ENCODE measurements at regions not wholly inside any gene's neighbourhood (a gene's known extent, or its start where the extent isn't known, plus 50 kb on each side); places are given as distances from the start of the nearest gene placed in this dataset.

DNA sequence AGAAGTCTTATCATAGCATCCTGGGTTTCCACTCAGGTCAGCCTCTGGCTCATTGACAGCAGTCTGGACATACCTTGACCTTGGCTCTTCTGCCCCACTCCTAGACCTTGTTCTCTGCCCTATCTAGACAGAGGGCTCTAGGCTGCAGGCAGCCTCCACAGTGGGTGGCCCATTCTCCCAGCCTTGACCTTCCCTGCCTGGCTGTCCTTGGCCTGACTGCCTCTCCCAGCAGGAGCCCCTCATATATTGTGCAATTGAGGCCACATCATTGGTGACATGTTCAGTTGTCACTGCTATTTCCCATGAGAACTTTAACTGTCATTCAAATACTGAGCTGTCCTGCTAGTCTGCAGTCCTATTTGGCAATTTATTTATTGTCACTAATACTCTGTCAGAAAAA is 503.4 kb downstream of the PLXNA4 start:
- no peaks in the 10 kb centered on the region for H3K4me1 Mint-ChIP-seq (ENCODE audit: low read depth)
- no peaks in the 10 kb centered on the region for H3K36me3 Mint-ChIP-seq (ENCODE audit: low read depth)
- H3K27ac Mint-ChIP-seq: no peak overlapping the region
- intact Hi-C loops (cut with micrococcal nuclease): no loop called here
- H3K27me3 Mint-ChIP-seq: peaks cover 3% of the 10 kb centered on the region
- no peak overlapping the region for H3K4me3 Mint-ChIP-seq
- no peaks in the 10 kb centered on the region for H3K9me3 Mint-ChIP-seq

DNA sequence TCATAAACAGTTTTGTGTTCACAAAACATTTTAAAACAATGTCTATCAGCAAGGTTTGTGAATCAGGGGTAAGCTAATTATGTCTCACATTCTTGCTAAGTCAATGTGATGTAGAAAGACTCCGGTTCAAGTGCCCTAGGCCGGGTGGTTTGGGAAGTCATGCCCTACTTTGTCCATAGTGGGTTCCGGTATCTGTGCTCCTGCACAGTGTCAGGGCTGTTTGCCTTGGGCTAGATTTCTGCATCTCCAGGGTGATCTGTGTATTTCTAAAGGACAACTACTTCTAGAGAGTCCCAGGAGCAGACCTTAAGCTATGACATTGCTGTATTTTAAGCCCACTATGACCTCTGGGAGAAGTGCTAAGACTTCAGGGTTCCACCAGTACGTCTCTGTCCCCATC is 504.1 kb downstream of the PLXNA4 start:
- H3K27me3 Mint-ChIP-seq: peaks cover 3% of the 10 kb centered on the region
- H3K4me3 Mint-ChIP-seq: no peak overlapping the region
- H3K9me3 Mint-ChIP-seq: no peaks in the 10 kb centered on the region
- H3K27ac Mint-ChIP-seq: no peak overlapping the region
- intact Hi-C loops (cut with micrococcal nuclease): no loop called here
- H3K36me3 Mint-ChIP-seq (ENCODE audit: low read depth): no peaks in the 10 kb centered on the region
- H3K4me1 Mint-ChIP-seq (ENCODE audit: low read depth): no peaks in the 10 kb centered on the region

DNA sequence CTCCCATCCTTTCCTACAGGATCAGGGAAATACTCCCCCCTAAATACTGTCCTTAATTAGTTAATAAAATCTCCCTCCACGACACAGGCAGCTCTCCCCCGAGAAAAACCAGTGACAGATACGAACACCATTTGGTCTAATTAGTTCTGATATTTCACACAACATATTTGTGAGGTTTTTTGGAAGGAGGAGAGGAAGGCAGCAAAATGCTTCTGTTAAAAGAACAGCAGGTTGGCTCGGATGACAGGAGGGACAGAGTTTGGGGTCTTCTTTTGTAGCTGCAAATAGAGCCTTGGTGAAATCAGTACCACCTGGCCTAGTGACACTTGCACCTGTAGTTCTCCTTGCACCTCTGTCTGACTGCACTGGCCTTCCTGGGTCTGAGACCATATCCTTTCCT is 507.0 kb downstream of the PLXNA4 start:
- no peak overlapping the region for H3K4me3 Mint-ChIP-seq
- H3K27me3 Mint-ChIP-seq: no peaks in the 10 kb centered on the region
- no peak overlapping the region for H3K27ac Mint-ChIP-seq
- no peaks in the 10 kb centered on the region for H3K4me1 Mint-ChIP-seq (ENCODE audit: low read depth)
- H3K36me3 Mint-ChIP-seq (ENCODE audit: low read depth): no peaks in the 10 kb centered on the region
- no peaks in the 10 kb centered on the region for H3K9me3 Mint-ChIP-seq
- intact Hi-C loops (cut with micrococcal nuclease): no loop called here

DNA sequence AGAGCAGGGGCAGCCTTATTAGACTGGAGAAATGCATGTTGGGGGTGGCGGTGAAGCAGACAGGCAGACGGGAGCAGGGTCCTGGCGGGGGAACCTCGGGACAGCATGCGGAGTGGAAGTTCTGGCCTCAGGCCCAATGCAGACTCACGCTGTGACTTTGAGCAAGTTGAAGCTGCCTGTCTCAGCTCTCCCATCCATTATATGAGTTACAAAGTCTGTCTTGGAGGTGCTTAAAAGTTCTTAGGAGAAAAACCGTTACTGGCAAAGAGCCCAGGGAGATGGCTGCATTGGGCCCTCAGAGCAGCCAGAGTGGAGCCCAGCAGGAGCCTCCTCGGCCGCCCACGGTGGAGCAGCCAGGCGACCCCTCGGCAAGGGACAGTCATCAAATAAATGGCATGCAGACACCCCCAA is 509.5 kb downstream of the PLXNA4 start:
- Mint-ChIP-seq H3K27me3 (no peaks in the 10 kb centered on the region), H3K4me1 (ENCODE audit: low read depth) (no peaks in the 10 kb centered on the region), H3K27ac (no peak overlapping the region), H3K9me3 (no peaks in the 10 kb centered on the region), H3K4me3 (no peak overlapping the region), H3K36me3 (ENCODE audit: low read depth) (no peaks in the 10 kb centered on the region)
- intact Hi-C loops (cut with micrococcal nuclease): no loop called here

DNA sequence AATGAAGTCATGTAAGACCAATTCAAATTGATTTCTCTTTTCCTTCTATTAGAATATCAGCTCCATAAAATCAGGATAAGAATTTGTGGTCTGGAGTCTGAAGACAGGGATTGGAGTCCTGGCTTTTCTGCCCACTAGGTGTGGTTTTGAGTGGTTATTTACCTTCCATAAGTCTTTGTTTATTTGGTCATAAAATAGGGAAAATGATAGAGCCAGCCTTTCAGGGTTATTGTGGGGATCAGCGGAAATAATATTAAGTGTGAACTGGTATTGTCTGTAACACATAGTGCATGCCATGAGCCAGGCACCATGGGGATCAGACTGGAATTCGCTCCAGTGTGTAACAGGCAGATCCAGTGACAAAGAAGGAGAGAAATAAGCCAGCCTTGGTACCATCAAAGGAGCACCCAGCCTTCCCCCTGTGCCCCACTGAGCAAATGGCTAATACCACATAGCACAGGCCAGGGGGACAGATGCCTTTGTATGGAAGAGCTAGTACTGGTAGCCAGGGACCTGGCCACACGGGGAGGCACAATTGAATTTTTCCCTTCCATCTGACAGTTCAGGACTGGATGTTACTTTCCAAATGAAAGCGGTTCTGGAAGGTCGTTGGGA is 509.7 kb upstream of the PODXL start:
- Mint-ChIP-seq H3K9me3 (no peaks in the 10 kb centered on the region), H3K27me3 (no peaks in the 10 kb centered on the region), H3K4me1 (ENCODE audit: low read depth) (no peaks in the 10 kb centered on the region), H3K36me3 (ENCODE audit: low read depth) (no peaks in the 10 kb centered on the region), H3K27ac (no peak overlapping the region), H3K4me3 (no peak overlapping the region)
- intact Hi-C loops (cut with micrococcal nuclease): no loop called here

DNA sequence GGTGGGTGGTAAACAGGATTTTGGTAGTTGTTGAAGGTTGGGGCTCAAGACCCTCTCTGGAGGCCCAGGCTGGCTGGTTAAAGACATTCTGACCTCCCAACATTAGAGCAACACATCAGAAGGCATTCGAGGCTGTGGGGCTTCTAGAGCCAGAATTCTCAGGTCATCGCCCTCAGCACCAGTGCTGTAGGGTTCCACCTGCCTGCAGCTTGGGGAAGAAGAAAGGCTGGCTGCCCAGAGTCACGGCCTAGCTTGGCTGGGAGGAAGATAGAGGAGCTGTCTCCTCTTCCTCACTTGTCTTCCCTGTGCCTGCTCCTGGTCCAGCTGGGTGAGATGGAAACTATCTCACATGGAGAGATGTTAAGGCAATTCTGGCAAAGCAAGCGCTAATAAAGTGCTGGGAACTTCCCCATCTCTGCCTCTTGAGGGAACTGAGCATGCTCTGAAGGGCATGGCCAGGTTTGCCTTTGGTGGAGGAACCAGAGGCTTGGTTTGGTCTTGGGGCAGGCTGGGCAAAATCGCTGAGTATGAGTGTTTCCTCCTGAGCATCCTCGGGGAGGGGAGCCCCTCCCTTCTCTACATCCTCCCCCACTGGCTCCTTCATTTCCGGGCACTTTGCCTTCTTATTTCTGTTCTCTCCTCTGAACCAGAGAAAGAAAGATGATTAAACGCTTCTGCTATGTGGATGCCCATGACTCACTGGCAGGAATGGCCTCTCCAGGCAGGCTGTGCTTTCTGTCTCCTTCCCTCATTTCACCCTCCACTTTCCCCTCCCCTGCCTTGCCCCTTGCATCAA is 509.0 kb upstream of the PODXL start:
- Mint-ChIP-seq H3K4me1 (ENCODE audit: low read depth) (no peaks in the 10 kb centered on the region), H3K27me3 (no peaks in the 10 kb centered on the region), H3K27ac (no peak overlapping the region), H3K4me3 (no peak overlapping the region), H3K9me3 (no peaks in the 10 kb centered on the region), H3K36me3 (ENCODE audit: low read depth) (no peaks in the 10 kb centered on the region)
- intact Hi-C loops (cut with micrococcal nuclease): no loop called here

DNA sequence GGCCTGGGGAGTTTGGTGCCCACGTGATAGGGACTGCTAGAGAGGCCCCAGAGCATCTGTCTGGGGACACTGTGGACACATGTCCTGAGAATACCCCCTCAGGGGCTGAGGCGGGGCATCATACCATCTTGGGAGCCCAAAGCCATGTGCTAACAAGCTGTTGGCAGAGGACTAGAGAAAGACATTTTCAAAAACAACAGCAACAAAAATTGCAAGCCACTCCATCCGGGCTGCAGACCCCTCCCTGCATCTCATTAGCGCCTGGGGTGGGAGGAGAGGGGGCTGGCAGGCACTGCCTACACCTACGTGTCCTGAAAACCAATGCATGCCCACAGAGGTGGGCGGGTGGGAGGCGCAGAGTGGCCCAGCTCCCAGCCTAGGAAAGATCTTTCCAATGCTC is 507.4 kb upstream of the PODXL start:
- H3K27ac Mint-ChIP-seq: no peak overlapping the region
- H3K4me1 Mint-ChIP-seq (ENCODE audit: low read depth): no peaks in the 10 kb centered on the region
- intact Hi-C loops (cut with micrococcal nuclease): no loop called here
- no peaks in the 10 kb centered on the region for H3K36me3 Mint-ChIP-seq (ENCODE audit: low read depth)
- no peaks in the 10 kb centered on the region for H3K27me3 Mint-ChIP-seq
- H3K9me3 Mint-ChIP-seq: no peaks in the 10 kb centered on the region
- no peak overlapping the region for H3K4me3 Mint-ChIP-seq

DNA sequence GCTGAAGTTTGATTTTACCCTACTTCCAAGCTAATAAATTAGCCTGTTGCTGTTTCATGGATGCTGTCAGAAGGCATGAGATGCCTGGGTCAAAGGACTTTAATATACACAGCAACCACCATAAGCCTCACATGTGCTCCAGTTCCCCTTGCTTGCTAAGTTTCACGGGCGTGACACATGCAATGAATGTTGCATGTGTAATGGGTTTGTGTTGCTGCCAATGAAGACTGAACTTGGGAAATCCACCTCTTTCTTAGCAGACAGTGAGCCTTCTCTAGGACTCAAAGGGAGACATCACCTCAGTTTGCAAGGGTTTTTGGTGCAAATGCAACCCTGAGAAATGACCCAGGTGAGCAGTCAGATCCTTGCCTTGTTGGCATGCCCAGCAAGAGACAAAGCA is 505.5 kb upstream of the PODXL start:
- no peak overlapping the region for H3K27ac Mint-ChIP-seq

DNA sequence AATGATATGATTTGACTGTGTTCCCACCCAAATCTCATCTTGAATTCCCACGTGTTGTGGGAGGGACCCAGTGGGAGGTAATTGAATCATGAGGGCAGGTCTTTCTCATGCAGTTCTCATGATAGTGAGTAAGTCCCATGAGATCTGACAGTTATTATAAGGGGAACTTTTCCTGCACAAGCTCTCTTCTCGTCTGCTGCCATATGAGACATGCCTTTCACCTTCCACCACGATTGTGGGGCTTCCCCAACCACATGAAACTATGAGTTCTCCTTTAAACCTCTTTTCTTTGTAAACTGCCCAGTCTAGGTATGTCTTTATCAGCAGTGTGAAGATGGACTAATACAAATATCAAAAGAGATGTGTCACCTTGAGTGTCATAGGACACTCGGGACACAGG is 502.7 kb upstream of the PODXL start:
- H3K4me3 Mint-ChIP-seq: no peak overlapping the region
- intact Hi-C loops (cut with micrococcal nuclease): no loop called here
- no peak overlapping the region for H3K27ac Mint-ChIP-seq
- peaks cover 12% of the 10 kb centered on the region for H3K9me3 Mint-ChIP-seq
- no peaks in the 10 kb centered on the region for H3K36me3 Mint-ChIP-seq (ENCODE audit: low read depth)
- no peaks in the 10 kb centered on the region for H3K4me1 Mint-ChIP-seq (ENCODE audit: low read depth)
- H3K27me3 Mint-ChIP-seq: no peaks in the 10 kb centered on the region

More for the DNA sequence above, 505.5 kb upstream of the PODXL start:
- Mint-ChIP-seq H3K4me1 (ENCODE audit: low read depth) (no peaks in the 10 kb centered on the region), H3K9me3 (peaks cover 6% of the 10 kb centered on the region), H3K4me3 (no peak overlapping the region), H3K27me3 (no peaks in the 10 kb centered on the region), H3K36me3 (ENCODE audit: low read depth) (no peaks in the 10 kb centered on the region)
- intact Hi-C loops (cut with micrococcal nuclease): no loop called here

DNA sequence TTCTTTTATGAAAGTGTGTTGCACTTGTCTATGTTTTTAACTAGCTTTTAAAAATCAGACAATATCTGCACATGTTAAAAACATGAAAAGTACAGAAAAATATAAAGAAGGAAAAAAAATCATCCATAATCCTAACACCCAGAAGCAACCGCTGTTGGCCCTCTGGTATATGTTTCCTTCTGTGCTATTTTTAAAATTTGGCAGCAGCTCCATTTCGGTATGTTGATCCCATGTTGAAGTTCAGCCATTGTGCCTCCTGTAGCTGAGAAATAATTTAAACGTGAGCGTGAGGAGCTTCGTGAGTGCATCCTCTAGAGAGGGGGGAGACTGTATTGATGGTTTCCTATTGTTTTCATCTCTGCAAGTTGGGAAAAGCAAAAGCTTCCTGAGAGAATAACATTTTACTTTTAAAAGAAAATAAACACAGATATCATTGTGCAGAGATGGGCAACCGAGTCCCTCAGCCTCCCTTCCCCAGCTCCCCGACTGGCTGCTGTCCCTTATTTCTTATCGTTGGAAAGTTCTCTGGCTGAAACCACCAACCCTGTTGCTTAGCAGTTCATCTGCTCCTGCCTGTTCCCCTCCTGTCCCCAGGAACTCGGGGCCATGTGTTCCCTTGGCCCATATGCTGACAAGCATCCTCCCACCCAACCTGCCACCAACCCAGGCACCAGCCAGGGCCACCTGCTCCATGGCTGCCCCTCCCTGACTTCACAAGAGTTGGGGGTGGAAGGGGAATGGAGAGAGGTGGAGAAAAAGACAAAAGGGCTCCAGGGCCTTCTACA is 499.1 kb upstream of the PODXL start:
- Mint-ChIP-seq H3K4me3 (no peak overlapping the region), H3K27me3 (peaks cover 2% of the 10 kb centered on the region), H3K36me3 (ENCODE audit: low read depth) (no peaks in the 10 kb centered on the region), H3K4me1 (ENCODE audit: low read depth) (no peaks in the 10 kb centered on the region), H3K9me3 (peaks cover 12% of the 10 kb centered on the region), H3K27ac (no peak overlapping the region)
- intact Hi-C loops (cut with micrococcal nuclease): no loop called here

DNA sequence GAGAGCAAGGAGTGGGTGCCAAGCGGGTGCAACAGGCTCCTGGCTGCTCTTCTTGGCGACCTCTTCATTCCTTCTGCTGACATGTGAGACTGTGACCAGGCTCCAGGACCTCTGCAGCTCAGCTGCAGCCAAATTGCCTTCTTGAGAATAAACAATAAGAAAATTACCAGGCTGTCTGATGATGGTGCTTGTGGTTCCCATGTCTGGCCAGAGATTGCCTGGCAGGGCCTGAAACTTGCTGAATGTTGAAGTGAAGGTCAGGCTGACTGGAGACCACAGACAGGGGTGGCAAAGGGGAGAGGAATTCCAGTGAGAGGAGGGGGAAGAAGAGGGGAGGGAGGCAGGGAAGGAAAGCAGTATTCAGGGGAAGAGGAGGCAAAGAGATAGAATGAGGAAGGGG is 497.4 kb upstream of the PODXL start:
- Mint-ChIP-seq H3K27ac (no peak overlapping the region), H3K4me3 (no peak overlapping the region), H3K4me1 (ENCODE audit: low read depth) (no peaks in the 10 kb centered on the region), H3K27me3 (peaks cover 2% of the 10 kb centered on the region), H3K9me3 (peaks cover 12% of the 10 kb centered on the region), H3K36me3 (ENCODE audit: low read depth) (no peaks in the 10 kb centered on the region)
- intact Hi-C loops (cut with micrococcal nuclease): no loop called here

DNA sequence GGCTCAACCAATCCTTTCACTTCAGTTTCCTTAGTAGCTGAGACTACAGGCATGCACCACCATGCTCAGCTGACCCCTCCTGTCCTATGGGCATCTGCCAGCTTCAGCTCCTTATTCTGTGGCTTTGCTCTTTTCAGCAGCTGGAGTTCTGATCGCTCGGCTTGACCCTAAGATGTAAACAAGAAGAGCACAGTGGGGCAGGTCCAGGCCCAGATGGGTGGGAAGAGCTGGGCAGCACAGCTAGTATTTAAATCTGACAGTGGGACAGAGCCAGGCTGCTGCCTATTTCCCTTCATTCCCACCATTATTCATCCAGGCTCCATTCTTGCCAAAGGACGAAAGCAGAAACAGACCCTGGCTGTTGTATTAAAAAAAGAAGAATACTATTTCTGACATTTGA is 494.9 kb upstream of the PODXL start:
- Mint-ChIP-seq H3K27ac (no peak overlapping the region), H3K4me1 (ENCODE audit: low read depth) (no peaks in the 10 kb centered on the region), H3K9me3 (peaks cover under 1% of the 10 kb centered on the region), H3K36me3 (ENCODE audit: low read depth) (no peaks in the 10 kb centered on the region), H3K27me3 (peaks cover 3% of the 10 kb centered on the region), H3K4me3 (no peak overlapping the region)
- intact Hi-C loops (cut with micrococcal nuclease): no loop called here

DNA sequence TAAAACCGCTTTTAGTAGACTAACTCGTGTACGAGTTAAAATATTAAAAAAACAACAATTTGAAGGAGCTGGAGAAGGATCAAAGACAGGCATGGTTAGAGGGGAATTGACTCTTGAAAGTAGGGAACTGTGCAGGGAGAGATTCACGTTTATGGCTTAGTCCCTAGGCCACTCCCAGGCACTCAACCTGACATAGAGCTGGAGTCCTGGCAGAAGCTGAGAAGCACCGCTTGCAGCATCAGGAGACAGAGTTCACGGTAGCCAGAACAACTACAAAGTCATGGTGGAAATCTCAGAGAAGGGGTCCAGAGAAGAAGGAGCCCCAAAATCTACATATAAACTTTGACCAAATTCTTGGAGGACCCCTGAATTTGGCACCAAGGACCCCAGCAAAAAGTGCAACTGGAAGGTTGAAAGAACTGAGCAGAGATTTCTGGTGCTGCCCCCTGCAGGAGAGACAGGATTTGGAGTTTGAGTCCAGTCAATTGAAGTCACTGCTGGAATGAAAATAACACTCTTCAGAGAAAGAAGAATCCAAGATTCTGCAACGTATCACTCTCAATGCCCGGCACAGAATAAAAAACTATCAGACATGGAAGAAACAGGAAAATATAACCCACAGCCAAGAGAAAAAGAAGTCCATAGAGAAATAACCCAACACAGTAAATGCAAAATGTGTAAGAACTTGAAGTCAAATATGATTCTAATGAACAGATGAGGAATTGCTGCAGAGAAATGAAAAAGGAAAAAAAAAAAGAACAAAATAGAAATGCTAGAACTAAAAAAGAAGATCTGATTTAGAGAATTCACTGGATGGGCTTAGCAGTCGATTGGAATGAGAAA is 493.3 kb upstream of the PODXL start:
- no peaks in the 10 kb centered on the region for H3K36me3 Mint-ChIP-seq (ENCODE audit: low read depth)
- H3K9me3 Mint-ChIP-seq: no peaks in the 10 kb centered on the region
- no peak overlapping the region for H3K4me3 Mint-ChIP-seq
- H3K27me3 Mint-ChIP-seq: peaks cover 5% of the 10 kb centered on the region
- intact Hi-C loops (cut with micrococcal nuclease): loop anchor here (2.0 kb wide), 2 partner anchors 191 to 361 kb away; no protein-coding TSS in a partner anchor
- H3K4me1 Mint-ChIP-seq (ENCODE audit: low read depth): no peaks in the 10 kb centered on the region
- H3K27ac Mint-ChIP-seq: no peak overlapping the region
